GM08714 (cell line): ENCODE measurements at regions not wholly inside any gene's neighbourhood (a gene's known extent, or its start where the extent isn't known, plus 50 kb on each side); places are given as distances from the start of the nearest gene placed in this dataset.

Experiments
- H3K4me3 ChIP-seq: fragments of 200-500 bp; sonication (Bioruptor generic); 2 replicates; pipeline ENCODE4 v1.5.1; 2014; ENCODE audit warnings: mild to moderate bottlenecking, low read length, inconsistent platforms
- ZNF274 ChIP-seq: IDR thresholded peaks from 2 replicates; pipeline ENCODE4 v1.6.1; 2012; ENCODE audit warnings: mild to moderate bottlenecking, low read depth, low read length

DNA sequence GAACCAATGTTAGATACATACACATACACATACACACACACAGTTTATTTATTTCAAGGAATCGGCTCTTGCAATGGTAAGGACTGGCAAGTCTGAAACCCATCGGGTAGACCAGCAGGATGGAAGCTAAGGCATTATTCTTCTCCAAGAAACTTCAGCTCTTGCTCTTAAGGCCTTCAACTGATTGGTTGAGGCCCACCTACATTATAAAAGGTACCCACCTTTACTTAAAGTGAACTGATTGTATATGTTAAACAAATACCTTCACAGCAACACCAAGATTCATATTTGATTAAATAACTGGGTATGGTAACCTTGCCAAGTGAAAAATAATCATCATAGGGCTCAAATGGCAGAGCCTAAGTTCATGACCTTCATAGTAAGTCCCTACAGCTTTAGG is 695.5 kb downstream of the BCL11B start:
- TF ChIP-seq ZNF274 = no peak
- H3K4me3 ChIP-seq = no peak overlapping the region

DNA sequence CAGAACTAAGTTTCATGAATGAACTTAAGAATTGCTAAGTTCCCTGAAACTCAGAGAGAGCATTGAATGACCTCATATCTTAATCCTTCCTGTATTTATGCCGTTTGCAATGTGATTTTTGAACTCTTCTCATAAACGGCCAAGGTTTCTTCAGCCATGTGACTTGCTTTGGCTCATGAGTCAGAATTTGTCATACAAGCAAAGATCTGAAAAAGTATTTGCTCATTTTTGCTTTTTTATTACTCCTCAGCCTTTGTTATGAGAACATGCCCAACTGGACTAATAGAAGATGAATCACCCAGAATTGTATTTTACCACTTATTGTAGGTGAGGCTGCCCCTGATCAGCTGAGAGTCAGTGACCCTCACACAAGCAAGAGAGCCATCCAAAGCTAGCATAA is 693.8 kb downstream of the BCL11B start:
- no peak for TF ChIP-seq ZNF274
- H3K4me3 ChIP-seq = no peak overlapping the region

DNA sequence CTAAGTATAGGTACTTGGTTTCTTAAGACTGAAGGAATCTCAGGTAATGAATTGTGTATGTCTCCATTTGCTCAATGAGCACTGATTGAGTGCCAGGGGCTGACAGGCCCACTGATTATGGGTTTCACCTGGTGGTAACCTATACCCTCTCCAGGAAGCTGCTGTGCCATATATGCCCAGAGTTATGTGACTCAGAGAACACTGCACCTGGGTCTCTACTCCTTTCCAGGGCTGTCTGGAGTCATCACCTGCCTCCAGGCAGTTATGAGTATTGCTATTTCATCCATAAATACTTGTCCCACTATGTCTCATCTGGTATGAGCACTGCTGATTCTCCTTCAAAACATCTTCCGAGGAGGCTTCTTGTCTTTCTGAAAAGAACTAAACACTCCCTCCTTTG is 692.9 kb downstream of the BCL11B start:
- no peak for TF ChIP-seq ZNF274
- H3K4me3 ChIP-seq = no peak overlapping the region

GRCh38 chr14:98580131-98580678 is 691.8 kb downstream of the BCL11B start:
- no peak overlapping the region for H3K4me3 ChIP-seq
- no peak for TF ChIP-seq ZNF274

GRCh38 chr14:98582276-98582675 is 689.7 kb downstream of the BCL11B start:
- no peak overlapping the region for H3K4me3 ChIP-seq
- TF ChIP-seq ZNF274 = no peak

- no peak overlapping the region for H3K4me3 ChIP-seq
- no peak for TF ChIP-seq ZNF274
Observed at GRCh38 chr14:98591161-98591560, 680.8 kb downstream of the BCL11B start.

- H3K4me3 ChIP-seq = no peak overlapping the region
Observed at GRCh38 chr14:98592611-98593170, 679.3 kb downstream of the BCL11B start.

GRCh38 chr14:98593361-98593761 is 678.6 kb downstream of the BCL11B start:
- H3K4me3 ChIP-seq = no peak overlapping the region
- TF ChIP-seq ZNF274 = no peak

More at GRCh38 chr14:98592611-98593170, 679.3 kb downstream of the BCL11B start:
- no peak for TF ChIP-seq ZNF274

DNA sequence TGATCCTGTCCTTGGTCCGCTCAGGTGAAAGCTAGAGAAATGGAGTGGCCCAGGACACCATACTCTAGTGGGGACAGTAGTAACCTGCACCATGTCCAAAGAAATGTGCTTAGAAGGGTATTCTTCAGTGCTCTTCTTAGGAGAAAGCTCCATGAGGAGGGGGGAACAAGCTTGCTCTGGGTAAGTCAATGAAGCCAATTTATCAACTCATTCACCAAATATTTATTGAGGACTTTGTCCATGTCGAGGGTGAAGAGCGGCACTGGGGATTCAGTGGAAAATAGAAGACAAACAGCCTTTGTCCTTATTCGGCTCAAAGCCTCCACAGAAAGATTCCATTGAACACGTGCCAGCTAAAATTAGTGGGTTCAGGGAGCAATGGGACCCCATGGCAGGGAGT is 677.8 kb downstream of the BCL11B start:
- no peak overlapping the region for H3K4me3 ChIP-seq
- no peak for TF ChIP-seq ZNF274

DNA sequence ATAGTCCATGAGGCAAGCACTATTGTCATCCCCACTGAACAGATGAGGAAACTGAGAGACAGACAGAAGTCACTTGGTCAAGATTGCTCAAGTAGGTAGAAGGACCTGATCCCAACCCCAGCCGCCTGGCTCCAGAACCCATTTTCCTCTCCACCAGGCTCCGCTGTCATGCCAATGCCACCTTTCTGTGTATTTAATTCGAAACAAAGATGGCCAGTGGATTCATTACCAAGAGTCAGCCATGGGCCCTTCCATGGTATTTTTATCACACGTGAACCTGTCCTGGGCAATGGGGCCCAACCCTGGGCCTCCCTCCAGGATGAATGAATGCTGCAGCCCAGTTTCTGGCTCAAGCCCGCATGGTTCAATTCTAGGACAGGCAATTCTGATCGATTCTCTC is 673.4 kb downstream of the BCL11B start:
- TF ChIP-seq ZNF274 = no peak
- no peak overlapping the region for H3K4me3 ChIP-seq

DNA sequence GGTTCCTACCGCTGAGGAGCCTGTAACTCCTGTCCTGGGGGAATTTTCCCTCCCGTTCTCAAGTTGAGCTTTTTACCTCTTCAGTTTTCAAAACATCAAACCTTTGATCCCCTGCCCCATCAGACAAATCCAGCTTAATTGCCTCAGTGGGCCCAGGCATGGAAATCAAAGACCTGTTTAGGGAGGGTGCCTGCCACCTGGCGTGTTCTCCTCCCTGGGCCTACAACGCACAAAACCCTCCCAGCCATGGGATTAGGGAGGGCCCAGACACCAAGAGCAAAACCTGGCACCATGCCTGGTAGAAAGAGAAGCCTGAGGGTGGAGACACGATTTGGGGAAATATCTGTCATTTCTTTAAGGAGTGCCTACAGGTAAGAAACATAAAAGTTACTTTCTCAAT is 672.9 kb downstream of the BCL11B start:
- TF ChIP-seq ZNF274 = no peak
- no peak overlapping the region for H3K4me3 ChIP-seq

DNA sequence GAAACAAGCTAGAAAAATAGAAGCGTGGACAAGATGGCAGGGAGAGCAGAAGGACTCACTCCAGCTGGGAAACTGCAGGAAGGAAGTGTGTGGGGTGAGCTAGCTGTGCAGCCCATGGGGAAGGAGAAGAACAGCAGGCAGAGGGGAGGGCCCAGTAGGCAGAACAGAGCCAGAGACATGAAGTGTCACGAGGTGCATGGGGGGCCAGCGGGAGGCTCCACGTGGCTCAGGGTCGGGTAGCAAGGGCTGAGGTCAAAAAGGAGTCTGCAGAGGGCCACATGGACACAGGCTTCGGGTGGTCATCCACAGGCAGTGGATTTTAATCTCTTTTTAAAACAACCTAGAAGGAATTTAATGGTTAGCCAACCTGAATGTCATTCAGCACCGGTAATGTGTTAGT is 669.0 kb downstream of the BCL11B start:
- no peak overlapping the region for H3K4me3 ChIP-seq
- TF ChIP-seq ZNF274 = no peak

- no peak overlapping the region for H3K4me3 ChIP-seq
- no peak for TF ChIP-seq ZNF274
Observed at GRCh38 chr14:98605043-98605442, 667.0 kb downstream of the BCL11B start.

GRCh38 chr14:98606041-98606640 is 665.9 kb downstream of the BCL11B start:
- no peak for TF ChIP-seq ZNF274

GRCh38 chr14:98606816-98607215 is 665.2 kb downstream of the BCL11B start:
- no peak overlapping the region for H3K4me3 ChIP-seq
- TF ChIP-seq ZNF274 = no peak

More at GRCh38 chr14:98606041-98606640, 665.9 kb downstream of the BCL11B start:
- no peak overlapping the region for H3K4me3 ChIP-seq

DNA sequence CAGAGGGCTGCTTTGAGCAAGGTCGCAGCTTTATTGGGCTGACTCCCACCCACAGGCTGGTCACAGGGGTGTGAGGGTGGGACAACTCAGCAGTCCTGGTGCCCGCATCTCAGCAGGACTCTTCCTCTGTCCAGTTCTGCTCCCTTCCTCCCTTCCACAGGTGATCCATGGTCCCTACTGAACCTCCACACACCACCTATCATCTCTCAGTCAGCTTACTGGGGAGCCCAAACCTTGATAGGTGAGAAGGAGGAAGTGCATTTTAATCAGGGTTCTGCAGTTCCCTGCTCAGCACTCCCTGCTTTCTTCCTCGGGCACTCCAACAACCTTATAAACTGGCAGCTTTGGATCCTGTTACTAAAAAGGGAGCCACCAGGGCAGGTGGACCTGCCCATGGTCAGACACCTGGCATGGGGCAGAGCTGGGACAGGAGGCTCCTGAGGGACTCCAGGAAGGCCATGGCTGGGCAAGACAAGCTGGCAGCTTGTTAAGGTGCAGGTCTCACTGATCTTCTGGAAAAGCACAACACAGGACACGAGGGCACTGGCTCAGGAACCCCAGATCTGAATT is 664.6 kb downstream of the BCL11B start:
- no peak overlapping the region for H3K4me3 ChIP-seq
- no peak for TF ChIP-seq ZNF274
